VCaP (cell line): ENCODE measurements at regions not wholly inside any gene's neighbourhood (a gene's known extent, or its start where the extent isn't known, plus 50 kb on each side); places are given as distances from the start of the nearest gene placed in this dataset.

Source experiments
- H3K27ac ChIP-seq: fragments of 450-650 bp; 2 replicates; pipeline ENCODE4 v1.5.1; 2017
- TF ChIP-seq, protein P1 (sequence below): fragments of 450-650 bp; conservative IDR thresholded peaks from 2 replicates; pipeline ENCODE4 v1.5.1; 2017; ENCODE audit warnings: mild to moderate bottlenecking, moderate library complexity

DNA sequence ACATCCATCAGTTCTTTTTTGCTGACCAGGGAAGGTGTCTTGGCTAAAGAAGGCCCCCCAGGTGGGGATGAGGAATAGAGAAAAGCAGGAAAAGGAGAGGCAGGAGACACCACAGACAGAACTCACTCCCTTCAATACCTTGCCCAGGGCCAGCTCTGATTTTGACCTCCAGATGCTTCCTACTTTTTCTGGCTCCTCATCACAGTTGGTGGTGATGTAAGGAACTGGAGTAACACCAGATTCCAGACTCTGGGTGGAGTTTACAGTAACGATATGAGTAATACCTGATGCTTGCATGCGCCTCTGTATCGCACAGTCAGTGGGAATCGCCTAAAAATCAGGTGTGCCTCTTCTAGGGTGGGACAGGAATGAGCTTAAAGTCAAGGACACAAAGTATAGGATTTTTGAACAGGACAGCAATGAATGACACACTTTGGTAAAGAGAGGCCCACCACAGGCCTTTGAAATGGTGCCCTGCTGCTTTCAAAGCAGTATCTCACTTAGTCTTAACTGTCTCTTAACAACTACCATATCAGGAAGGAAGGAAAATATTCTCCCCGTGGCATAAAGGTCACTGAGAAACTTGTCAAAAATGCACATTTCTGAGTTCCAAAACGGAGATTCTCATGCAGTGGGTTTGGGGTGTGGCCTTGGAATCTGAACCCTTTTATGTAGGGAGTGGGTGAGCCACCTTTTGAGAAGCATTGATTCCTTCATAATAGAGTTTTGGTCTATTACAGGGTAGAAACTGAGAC is 140.8 kb downstream of the SNX19 start:
- no peak overlapping the region for H3K27ac ChIP-seq
- TF ChIP-seq, protein P1, sequence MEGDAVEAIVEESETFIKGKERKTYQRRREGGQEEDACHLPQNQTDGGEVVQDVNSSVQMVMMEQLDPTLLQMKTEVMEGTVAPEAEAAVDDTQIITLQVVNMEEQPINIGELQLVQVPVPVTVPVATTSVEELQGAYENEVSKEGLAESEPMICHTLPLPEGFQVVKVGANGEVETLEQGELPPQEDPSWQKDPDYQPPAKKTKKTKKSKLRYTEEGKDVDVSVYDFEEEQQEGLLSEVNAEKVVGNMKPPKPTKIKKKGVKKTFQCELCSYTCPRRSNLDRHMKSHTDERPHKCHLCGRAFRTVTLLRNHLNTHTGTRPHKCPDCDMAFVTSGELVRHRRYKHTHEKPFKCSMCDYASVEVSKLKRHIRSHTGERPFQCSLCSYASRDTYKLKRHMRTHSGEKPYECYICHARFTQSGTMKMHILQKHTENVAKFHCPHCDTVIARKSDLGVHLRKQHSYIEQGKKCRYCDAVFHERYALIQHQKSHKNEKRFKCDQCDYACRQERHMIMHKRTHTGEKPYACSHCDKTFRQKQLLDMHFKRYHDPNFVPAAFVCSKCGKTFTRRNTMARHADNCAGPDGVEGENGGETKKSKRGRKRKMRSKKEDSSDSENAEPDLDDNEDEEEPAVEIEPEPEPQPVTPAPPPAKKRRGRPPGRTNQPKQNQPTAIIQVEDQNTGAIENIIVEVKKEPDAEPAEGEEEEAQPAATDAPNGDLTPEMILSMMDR: no peak

DNA sequence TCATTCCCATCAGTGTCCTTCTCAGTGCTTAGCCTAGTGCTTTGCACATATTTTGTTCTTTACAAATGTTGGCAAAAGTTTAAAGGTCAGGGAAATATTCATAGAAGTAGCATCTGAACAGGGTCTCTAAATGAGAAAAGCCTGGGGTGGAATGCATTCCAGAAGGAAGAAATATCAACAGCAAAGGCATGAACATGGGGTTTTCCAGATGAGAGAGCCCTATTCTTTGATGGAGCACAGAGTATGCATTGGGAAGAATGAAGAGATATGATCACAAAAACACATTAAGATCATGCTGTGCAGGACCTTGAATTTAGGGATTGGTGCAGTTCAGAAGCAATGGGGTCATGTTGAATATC is 140.2 kb downstream of the SNX19 start:
- H3K27ac ChIP-seq: no peak overlapping the region
- TF ChIP-seq, protein P1: no peak

DNA sequence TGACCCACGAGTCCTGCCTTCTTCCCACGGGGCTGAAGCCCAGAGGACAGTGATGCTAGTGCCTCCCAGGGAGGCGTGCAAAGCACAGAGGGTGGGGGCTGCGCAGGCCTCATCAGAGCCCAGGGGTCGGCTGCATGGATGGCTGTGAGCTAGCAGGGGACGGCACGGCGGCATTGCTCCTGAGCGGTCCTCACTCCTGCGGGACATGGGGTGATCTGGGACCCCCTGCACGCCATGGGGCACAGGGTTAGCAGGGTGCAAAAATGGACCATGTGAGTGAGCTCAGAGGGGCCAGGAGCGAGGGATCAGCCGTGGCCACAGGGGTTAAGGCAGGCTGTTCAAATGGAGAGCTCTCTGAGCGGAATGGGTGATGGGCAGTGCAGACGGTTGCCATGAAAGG is 138.3 kb downstream of the SNX19 start:
- H3K27ac ChIP-seq: no peak overlapping the region
- TF ChIP-seq, protein P1: no peak

DNA sequence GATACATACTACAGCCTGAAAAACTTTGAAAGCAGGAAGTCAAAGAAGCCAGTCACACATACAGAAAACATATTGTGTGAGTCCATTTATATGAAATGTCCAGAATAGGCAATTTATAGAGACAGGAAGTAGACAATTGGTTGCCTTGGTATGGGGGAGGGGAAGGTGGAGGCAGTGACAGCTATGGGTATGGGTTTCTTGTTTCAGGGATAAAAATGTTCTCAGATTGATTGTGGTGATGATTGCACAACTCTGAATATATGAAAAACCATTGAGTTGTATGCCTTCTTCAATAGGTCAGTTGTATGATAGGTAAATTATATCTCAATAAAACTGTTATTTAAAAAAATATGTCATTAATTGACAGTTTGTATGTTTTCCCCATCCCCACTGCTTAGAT is 137.6 kb downstream of the SNX19 start:
- TF ChIP-seq, protein P1: no peak
- H3K27ac ChIP-seq: no peak overlapping the region

DNA sequence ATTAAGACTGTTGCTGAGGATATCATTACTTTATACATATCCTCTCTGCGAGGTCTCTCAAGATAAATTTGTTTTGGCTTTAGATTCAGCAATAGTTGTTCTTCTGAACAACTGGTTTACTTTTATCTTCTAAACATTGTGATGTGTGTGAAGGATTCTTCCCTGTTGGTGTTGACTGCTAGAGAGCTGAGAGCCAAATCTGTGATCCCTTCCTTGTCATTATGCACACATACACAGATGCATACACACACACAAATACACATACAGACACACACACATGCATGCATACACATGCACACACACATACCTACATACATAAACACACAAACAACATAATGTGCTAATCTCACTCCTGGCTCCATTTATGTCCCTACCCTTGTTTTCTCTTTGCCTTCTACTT is 137.0 kb downstream of the SNX19 start:
- H3K27ac ChIP-seq: no peak overlapping the region
- TF ChIP-seq, protein P1: no peak

DNA sequence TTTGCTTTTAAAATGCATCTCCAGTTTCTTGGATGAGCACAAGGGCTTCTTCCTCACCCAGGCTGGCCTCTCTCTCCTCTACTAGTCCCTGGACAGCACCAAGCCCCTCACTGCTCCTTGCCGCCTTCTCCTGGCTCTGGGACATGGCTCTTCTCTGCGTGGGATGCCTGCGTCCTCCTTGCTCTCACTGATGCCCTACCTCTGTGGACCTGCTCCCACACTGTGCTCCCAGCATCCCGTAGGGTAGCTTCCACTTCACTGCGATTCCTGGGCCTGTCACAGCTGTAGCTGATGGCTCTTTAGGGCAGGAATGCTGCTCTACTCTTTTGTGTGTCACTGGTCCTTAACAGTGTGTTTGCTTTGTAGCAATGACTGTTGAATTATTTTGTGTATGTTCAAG is 136.3 kb downstream of the SNX19 start:
- H3K27ac ChIP-seq: no peak overlapping the region; the same call in 1 of the 2 replicates
- TF ChIP-seq, protein P1: no peak

DNA sequence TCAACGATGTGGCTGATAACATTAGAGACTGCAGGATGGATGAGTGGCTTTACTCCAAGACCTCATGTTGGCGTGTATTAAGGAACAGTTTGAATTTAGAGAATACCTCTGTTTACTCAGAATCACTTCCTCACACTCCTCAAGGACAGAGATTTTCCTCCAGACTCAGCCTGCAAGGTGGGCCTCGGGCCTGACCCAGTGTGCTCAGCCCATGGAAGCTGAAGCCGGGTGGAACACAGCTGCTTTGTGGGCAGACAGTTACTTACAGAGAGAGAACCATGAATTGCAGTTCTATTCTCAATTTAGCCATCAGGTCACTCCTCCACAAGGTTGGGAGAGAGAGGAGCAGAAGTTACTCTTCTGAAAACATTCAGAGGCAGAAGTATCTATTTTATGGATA is 135.8 kb downstream of the SNX19 start:
- TF ChIP-seq, protein P1: no peak
- no peak overlapping the region; the same call in 1 of the 2 replicates for H3K27ac ChIP-seq
